Endothelial cell of umbilical vein (primary cell): ENCODE measurements at regions not wholly inside any gene's neighbourhood (a gene's known extent, or its start where the extent isn't known, plus 50 kb on each side); places are given as distances from the start of the nearest gene placed in this dataset.

Experiments
- CTCF ChIP-seq, 2 donors: IDR thresholded peaks; 1 replicate in 1 of 2; 2 replicates in 1 of 2; pipeline ENCODE4 v1.5.1; 2011; ENCODE audit warnings: low read length in 2 of 2, mild to moderate bottlenecking in 2 of 2, moderate library complexity in 2 of 2, control low read depth in 1 of 2, inconsistent platforms in 1 of 2, low read depth in 1 of 2; ENCODE audit not compliant: insufficient read depth in 1 of 2; ENCODE audit errors: extremely low read depth in 1 of 2
- POLR2A ChIP-seq: IDR thresholded peaks from 2 replicates; pipeline ENCODE4 v1.6.1; 2012; ENCODE audit warnings: low read depth, mild to moderate bottlenecking, control low read depth, low read length

GRCh38 chr21:14688936-14689335, 142.8 kb upstream of the SAMSN1 start:
- TF ChIP-seq CTCF (IDR thresholded peaks at IDR 0.05; ENCODE audit: extremely low read depth in 1 of 2, insufficient read depth in 1 of 2, low read depth in 1 of 2, low read length in 2 of 2) (no peak), POLR2A (no peak)
